Neural crest cell (in vitro differentiated cells): ENCODE measurements at regions not wholly inside any gene's neighbourhood (a gene's known extent, or its start where the extent isn't known, plus 50 kb on each side); places are given as distances from the start of the nearest gene placed in this dataset.

Source experiments
- DNase-seq: peaks from one replicate; pipeline ENCODE4 v3.0.0; 2021; ENCODE audit warnings: low read depth, mixed read lengths, low spot score
- H3K27ac Mint-ChIP-seq: one replicate; pipeline ENCODE4 v1.8.0; 2021; ENCODE audit warnings: mild to moderate bottlenecking, mixed read lengths; ENCODE audit not compliant: unreplicated experiment
- H3K27me3 Mint-ChIP-seq: 2 replicates; pipeline ENCODE4 v1.8.0; 2021; ENCODE audit warnings: low read depth, mild to moderate bottlenecking, mixed read lengths
- H3K36me3 Mint-ChIP-seq: 2 replicates; pipeline ENCODE4 v1.8.0; 2021; ENCODE audit warnings: low read depth, mild to moderate bottlenecking, mixed read lengths
- H3K4me1 Mint-ChIP-seq: 2 replicates; pipeline ENCODE4 v1.8.0; 2021; ENCODE audit warnings: mixed read lengths
- H3K4me3 Mint-ChIP-seq: one replicate; pipeline ENCODE4 v1.8.0; 2021; ENCODE audit warnings: mild to moderate bottlenecking, mixed read lengths
- H3K9me3 Mint-ChIP-seq: 2 replicates; pipeline ENCODE4 v1.8.0; 2021; ENCODE audit warnings: mixed read lengths
- CTCF ChIP-seq: fragments of 200-600 bp; sonication (generic); conservative IDR thresholded peaks from 2 replicates; pipeline ENCODE4 v1.5.0; 2021; ENCODE audit warnings: antibody characterized with exemption, mild to moderate bottlenecking

GRCh38 chr7:157471259-157472125 lies 134.7 kb downstream of the DNAJB6 start:
- Mint-ChIP-seq H3K27me3 (peaks cover under 1% of the 10 kb centered on the region), H3K9me3 (peaks cover 13% of the 10 kb centered on the region), H3K27ac (no peak overlapping the region), H3K4me3 (no peak overlapping the region), H3K4me1 (peaks cover 15% of the 10 kb centered on the region), H3K36me3 (peaks cover 20% of the 10 kb centered on the region)
- TF ChIP-seq CTCF = no peak
- no peak for DNase-seq

GRCh38 chr7:157472311-157473050 lies 135.7 kb downstream of the DNAJB6 start:
- peaks cover 20% of the 10 kb centered on the region for H3K36me3 Mint-ChIP-seq
- peaks cover 6% of the 10 kb centered on the region for H3K4me1 Mint-ChIP-seq
- H3K9me3 Mint-ChIP-seq = peaks cover 13% of the 10 kb centered on the region
- DNase-seq = no peak
- no peaks in the 10 kb centered on the region for H3K27me3 Mint-ChIP-seq
- TF ChIP-seq CTCF = no peak
- no peak overlapping the region for H3K27ac Mint-ChIP-seq
- no peak overlapping the region for H3K4me3 Mint-ChIP-seq

- H3K27ac Mint-ChIP-seq = no peak overlapping the region
- H3K36me3 Mint-ChIP-seq = peaks cover 20% of the 10 kb centered on the region
- H3K4me1 Mint-ChIP-seq = no peaks in the 10 kb centered on the region
- H3K4me3 Mint-ChIP-seq = no peak overlapping the region
- TF ChIP-seq CTCF = no peak
- no peak for DNase-seq
- no peaks in the 10 kb centered on the region for H3K27me3 Mint-ChIP-seq
- peaks cover 13% of the 10 kb centered on the region for H3K9me3 Mint-ChIP-seq
These were observed 136.3 kb downstream of the DNAJB6 start for GRCh38 chr7:157473051-157473569.

GRCh38 chr7:157474685-157475084 lies 137.9 kb downstream of the DNAJB6 start:
- Mint-ChIP-seq H3K36me3 (peaks cover 20% of the 10 kb centered on the region), H3K27ac (no peak overlapping the region)
- no peak for DNase-seq

More at GRCh38 chr7:157474685-157475084, 137.9 kb downstream of the DNAJB6 start:
- H3K27me3 Mint-ChIP-seq = no peaks in the 10 kb centered on the region
- H3K9me3 Mint-ChIP-seq = peaks cover 13% of the 10 kb centered on the region
- H3K4me1 Mint-ChIP-seq = peaks cover 8% of the 10 kb centered on the region
- TF ChIP-seq CTCF = peak; percentile 44
- H3K4me3 Mint-ChIP-seq = no peak overlapping the region
